ENCODE measurements at regions not wholly inside any gene's neighbourhood (a gene's known extent, or its start where the extent isn't known, plus 50 kb on each side); places are given as distances from the start of the nearest gene placed in this dataset.

DNA sequence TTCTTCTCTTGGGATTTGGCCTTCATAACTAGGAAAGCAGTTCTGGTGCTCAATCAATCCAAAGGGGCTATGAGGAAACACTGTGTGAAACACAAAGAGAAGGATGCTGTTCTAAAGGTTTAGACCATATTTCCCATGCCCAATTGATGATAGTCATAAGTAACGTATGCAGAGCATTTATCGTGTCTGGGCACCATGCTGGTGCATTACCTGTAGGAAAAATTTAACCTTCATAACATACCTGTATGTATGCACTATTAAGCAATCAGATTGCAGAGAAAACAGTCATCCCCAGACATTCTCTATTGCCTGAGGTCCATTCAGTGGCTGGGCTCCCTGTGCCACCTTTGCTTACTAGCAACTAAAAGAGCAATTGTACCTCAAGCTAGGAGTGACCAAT lies 381.4 kb downstream of the PLPP3 start:
- ChIA-PET POLR2A (no interaction called here), CTCF (interaction anchor here (1.6 kb wide), 1 partner anchor 12 kb away, joined by 3 read pairs; no protein-coding TSS in a partner anchor)
- TF ChIP-seq, protein P1, sequence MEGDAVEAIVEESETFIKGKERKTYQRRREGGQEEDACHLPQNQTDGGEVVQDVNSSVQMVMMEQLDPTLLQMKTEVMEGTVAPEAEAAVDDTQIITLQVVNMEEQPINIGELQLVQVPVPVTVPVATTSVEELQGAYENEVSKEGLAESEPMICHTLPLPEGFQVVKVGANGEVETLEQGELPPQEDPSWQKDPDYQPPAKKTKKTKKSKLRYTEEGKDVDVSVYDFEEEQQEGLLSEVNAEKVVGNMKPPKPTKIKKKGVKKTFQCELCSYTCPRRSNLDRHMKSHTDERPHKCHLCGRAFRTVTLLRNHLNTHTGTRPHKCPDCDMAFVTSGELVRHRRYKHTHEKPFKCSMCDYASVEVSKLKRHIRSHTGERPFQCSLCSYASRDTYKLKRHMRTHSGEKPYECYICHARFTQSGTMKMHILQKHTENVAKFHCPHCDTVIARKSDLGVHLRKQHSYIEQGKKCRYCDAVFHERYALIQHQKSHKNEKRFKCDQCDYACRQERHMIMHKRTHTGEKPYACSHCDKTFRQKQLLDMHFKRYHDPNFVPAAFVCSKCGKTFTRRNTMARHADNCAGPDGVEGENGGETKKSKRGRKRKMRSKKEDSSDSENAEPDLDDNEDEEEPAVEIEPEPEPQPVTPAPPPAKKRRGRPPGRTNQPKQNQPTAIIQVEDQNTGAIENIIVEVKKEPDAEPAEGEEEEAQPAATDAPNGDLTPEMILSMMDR (IDR thresholded peaks at IDR 0.05; ENCODE audit: control extremely low read depth, extremely low read depth, low read depth, missing control alignments), result no peak
- DNase-seq (ENCODE audit: extremely low spot score), result no peak

- TF ChIP-seq, protein P1 (IDR thresholded peaks at IDR 0.05; ENCODE audit: control extremely low read depth, extremely low read depth, low read depth, missing control alignments), result no peak
- ChIA-PET CTCF (interaction anchor here (1.6 kb wide), 1 partner anchor 22 kb away, joined by 5 read pairs; no protein-coding TSS in a partner anchor), POLR2A (no interaction called here)
- no peak for DNase-seq (ENCODE audit: extremely low spot score)
Observed at GRCh38 chr1:56196839-56197238, 382.5 kb downstream of the PLPP3 start.

DNA sequence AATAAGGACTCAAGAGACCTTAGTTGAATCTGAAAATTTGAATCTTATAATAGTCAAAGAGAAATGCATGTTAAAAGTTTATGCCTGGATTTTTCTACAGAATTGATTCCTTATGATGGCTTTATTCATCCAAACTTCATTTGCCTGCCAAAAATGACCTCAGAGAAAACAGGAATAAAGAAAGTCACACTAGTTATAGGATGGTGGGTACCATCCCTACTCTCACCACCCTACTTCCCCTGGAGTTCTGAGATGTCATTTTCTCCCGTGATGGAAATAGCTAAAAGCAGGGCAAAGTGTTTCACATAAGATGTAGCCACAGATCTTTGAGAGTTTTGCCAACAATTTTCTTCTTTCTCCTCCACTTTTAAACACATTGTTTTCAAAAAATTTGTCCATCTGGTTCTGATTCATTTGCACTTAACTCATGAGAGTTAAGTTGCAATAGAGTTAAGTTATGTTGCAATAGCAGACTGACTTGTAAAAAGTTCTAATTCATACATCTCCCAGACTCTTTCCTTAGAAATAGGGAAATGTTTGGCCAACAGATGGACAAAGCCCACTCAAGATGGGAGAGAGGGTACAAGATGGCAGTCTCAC lies 384.6 kb downstream of the PLPP3 start:
- POLR2A ChIA-PET, result no interaction called here
- TF ChIP-seq, protein P1 (IDR thresholded peaks at IDR 0.05; ENCODE audit: control extremely low read depth, extremely low read depth, low read depth, missing control alignments), result no peak
- DNase-seq (ENCODE audit: extremely low spot score), result no peak
- CTCF ChIA-PET, result no interaction called here

DNA sequence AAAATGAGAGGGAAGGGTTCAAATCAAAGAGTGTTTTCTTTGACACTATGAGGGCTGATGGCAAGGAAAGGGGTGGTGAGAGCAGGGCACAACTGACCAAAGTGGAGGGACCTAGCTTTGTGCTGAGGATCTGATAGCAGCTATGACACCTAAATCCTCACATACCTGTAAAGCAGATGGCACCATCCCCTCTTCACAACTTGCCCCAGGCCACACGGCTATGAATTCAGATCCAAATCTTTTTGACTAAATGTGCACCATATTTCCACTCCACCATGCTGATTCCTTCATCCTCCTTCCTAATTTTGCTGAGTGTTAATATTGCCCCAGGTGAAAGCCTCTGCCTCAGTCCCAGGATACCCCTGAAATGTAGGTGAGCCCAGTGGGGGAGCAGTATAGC lies 385.7 kb downstream of the PLPP3 start:
- no peak for DNase-seq (ENCODE audit: extremely low spot score)
- POLR2A ChIA-PET, result no interaction called here
- TF ChIP-seq, protein P1 (IDR thresholded peaks at IDR 0.05; ENCODE audit: control extremely low read depth, extremely low read depth, low read depth, missing control alignments), result no peak
- CTCF ChIA-PET, result no interaction called here

DNA sequence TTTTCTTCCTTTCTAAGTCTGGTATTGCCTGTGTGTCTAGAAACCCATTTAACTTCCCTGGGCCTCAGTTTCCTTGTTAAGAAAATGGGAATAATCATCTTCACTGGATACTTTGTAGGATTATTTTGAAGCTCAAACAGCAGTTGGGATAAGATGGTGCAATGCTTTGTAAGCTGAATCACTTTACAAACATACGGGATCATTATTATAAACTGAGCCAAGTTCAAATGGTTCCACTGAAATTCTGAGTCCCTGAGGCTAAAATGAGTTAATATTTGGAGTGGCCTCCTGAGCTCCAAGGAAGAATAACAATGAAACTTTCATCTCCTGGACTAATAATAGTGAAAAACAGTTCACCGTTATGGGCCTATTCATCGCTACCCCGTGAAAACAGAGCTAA lies 388.0 kb downstream of the PLPP3 start:
- ChIA-PET POLR2A (no interaction called here), CTCF (interaction anchor here (0.9 to 1.1 kb wide), 2 partner anchors 9 to 12 kb away, joined by 3 read pairs; no protein-coding TSS in a partner anchor)
- TF ChIP-seq, protein P1 (IDR thresholded peaks at IDR 0.05; ENCODE audit: control extremely low read depth, extremely low read depth, low read depth, missing control alignments), result no peak
- DNase-seq (ENCODE audit: extremely low spot score), result no peak

- POLR2A ChIA-PET, result no interaction called here
- TF ChIP-seq, protein P1 (IDR thresholded peaks at IDR 0.05; ENCODE audit: control extremely low read depth, extremely low read depth, low read depth, missing control alignments), result no peak
- DNase-seq (ENCODE audit: extremely low spot score), result no peak
- CTCF ChIA-PET, result interaction anchor here (0.9 to 1.1 kb wide), 2 partner anchors 9 to 11 kb away, joined by 3 read pairs; no protein-coding TSS in a partner anchor
Observed at GRCh38 chr1:56190806-56191365, 388.5 kb downstream of the PLPP3 start.

Data from GM10248 (cell line).